ENCODE measurements at regions not wholly inside any gene's neighbourhood (a gene's known extent, or its start where the extent isn't known, plus 50 kb on each side); places are given as distances from the start of the nearest gene placed in this dataset.
"Not testable (repeated sequence)": the region's sequence is repeated elsewhere in the genome, so short reads cannot be mapped to it uniquely, and the experiment has no call there.

DNA sequence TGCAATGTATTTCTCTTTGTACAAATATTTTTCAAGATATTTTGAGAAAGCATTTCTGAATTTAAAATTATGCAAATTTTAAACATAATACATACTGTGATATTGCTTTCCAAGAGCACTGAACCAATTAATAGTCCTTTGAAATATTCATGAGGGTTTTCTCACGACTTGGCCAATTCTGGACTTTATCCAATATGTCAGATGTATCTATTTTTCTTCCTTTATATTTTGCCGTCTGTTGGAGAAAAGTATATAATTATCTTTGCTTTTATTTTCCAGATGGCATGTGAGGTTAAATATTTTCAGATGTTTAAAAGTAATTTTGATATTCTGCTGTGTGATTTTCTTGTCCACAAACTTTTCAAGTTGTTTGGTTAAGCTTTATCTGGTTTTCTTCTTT is 378.9 kb downstream of the SLCO4C1 start:
- DNase-seq: no peak

GRCh38 chr5:101915554-101915953 is 380.5 kb downstream of the SLCO4C1 start:
- no peak for DNase-seq

DNA sequence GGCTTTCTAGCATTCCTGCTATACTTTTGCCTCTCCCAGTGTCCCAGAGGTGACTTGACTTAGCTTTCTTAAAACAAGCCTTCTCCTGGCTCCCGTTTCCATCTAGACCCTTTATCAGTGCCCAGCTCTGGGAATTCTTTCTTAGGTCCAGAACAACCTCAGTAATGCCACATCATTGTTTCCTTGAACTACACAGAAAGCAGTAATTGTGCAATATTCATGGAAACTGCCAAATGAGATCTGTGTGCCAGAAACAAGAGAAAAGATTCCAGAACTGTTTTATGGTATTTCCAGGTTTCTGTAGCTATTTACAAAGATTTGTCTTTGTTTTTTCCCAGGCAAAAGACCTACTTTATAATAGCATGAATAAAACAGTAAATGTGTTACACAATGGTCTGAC is 391.3 kb downstream of the SLCO4C1 start:
- no peak for DNase-seq

DNA sequence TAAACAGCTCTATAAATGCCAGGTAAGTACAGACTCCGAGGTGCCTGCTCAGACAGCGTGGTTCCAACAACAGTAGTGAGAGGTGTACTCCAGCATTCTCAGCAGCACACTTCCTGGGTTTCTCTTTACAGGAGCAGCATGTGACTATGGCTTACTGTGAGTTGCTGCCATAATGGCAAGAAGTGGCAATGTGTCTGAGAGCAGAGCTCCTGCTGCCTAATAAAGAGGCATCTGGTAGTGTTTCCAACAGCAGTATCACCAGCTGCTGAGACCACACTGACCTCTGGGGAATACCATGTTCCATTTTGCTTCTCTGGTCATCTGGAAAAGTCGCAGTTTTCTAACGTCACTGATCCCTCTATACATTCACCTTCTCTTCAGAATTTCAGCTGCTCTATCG is 398.2 kb downstream of the SLCO4C1 start:
- DNase-seq: no peak

DNA sequence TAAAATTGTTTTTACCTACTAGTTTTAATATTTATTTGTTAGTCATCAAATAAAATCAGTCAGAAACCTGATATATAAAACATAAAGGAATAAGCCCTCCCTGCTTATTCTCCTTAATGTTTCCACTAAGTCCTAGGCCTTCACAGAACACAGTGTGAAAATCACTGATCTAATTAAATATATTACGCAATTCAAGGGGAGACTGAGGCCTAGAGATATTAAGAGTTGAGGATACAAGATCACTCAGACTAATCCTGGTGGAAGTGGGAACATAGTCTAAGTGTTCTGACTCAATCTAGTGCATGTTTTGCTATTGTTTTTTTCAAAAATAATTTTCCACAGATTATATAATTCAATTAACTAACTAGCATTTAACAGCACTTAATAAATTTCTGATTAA is 401.1 kb downstream of the SLCO4C1 start:
- no peak for DNase-seq

DNA sequence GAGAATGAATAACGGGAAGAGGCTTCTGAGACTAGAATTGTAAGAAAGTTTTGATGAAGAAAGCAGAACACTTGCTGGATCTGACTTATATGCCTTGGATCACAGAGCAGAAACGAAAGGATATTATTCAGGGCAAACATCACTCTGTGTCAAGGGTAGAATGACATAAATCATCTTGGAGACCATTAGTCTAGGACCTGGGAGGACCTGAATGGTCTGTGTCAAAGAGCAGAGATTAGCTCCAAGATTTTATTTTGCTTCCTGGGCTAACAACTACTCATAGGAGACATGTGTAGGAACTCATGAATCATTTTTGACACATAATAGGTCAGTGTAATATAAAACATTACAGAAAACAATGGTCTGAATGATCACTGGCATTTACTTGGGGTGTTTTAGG is 417.9 kb downstream of the SLCO4C1 start:
- DNase-seq: no peak

DNA sequence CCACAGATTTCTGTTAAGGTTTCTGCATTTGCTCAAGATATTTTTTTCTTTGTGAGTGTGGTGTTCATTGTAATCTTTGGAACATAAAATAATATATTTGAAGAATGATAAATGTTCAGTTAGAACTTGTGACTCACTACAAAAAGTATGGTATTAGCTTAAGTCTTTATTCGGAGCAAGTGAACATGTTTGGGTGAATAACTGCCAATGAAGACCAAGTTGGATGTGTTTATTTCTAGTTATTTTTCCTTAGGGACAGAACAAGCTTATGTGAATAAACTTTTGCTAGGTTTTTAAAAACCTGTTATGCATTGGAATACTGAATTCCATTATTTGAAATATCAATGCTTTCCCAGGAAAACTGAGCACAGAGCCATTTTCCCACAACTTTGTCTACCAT is 418.6 kb downstream of the SLCO4C1 start:
- DNase-seq: no peak

DNA sequence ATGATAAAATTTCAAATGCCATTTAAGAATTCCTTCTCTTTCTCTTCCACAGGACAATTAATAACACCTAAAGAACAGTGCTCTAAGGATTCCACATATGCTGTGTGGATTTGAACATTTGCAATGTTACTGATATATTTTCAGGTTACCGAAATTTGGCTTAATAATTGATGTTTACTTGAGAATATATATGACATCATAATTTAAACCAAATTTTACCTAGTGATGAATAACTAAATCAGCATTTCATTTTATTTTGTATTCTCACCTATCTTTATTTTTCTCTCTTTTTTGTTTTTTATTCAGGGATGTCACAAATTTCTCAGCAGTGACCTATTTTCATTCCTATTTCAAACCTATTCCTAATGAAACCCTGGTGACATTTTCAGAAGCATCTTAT is 429.6 kb downstream of the SLCO4C1 start:
- no peak for DNase-seq

GRCh38 chr5:101860563-101860962 is 435.5 kb downstream of the SLCO4C1 start:
- no peak for DNase-seq

DNA sequence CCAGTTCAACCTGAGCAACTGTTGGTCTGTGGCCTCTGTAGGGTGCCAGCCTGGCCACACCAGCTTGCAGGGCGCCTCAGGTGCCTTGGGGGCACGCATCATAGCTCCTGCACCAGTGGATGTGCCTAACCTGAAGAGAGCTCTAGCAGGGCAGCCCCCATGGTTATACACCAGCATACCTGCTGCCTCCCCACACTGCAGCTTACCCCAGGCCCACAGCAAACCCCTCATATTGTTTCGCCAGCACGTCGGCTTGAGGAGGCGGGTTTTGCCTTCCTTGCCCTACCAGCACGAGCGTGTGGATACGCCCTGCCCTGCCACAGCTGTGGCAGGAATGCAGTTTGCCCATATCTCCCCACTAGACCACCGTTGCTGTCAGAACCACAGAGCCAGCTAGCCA is 435.9 kb downstream of the SLCO4C1 start:
- no peak for DNase-seq

DNA sequence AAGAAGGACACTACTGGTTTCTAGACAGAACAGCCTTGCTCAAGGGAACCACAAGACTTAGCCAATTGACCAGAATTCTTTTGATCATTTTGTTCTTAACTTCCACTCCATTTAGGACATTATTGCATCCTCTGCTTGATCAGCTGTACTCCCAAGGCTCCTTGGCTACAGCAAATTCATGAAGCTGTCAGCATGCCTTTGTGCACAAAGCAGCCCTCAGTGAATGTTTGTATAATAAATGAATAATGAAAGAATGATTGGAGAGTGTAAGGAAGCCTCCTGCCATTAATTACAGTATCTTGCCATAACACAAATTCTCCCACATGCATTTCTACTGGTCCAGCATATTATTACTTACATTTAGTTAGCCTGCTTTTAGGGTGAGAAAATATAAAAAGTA is 449.6 kb downstream of the SLCO4C1 start:
- DNase-seq: no peak

DNA sequence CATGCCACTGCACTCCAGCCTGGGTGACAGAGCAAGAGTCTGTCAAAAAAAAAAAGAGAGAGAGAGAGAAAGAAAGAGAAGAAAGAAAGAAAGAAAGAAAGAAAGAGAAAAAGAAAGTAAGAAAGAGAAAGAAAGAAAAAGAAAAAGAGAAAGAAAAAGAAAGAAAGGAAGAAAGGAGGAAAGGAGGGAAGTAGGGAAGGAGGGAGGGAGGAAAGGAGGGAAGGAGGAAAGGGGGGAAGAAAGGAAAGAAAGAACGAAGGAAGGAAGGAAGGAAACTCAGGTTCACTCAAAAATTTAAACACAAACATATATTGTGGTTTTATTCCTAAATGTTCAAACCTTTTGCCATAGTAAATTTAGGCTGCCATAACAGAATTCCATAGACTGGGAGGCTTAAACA is 453.0 kb downstream of the SLCO4C1 start:
- DNase-seq: no peak

GRCh38 chr5:101838435-101838834 is 457.6 kb downstream of the SLCO4C1 start:
- DNase-seq: peak; percentile 0

GRCh38 chr5:101829255-101829654 is 466.8 kb downstream of the SLCO4C1 start:
- DNase-seq: no peak

DNA sequence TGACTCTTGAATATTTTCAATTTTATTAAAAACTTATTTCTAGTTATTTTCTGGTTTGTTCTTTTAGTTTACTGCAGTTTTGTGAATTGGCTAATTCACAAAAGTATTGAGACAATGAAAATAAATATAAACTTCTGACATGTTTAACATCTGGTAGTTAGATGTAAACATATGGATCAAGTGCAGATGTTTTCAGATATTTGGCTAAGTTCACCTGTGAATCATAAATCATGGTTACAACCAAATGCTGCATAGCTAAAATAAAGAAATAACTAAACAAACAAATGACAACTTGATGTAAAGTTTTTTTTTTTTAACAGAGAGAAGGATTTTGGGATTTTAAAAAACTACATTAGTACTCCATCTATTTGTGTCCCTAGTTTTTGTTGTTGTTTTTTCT is 484.6 kb downstream of the SLCO4C1 start:
- DNase-seq: no peak

GRCh38 chr5:101806410-101806809 is 489.7 kb downstream of the SLCO4C1 start:
- DNase-seq: no peak

DNA sequence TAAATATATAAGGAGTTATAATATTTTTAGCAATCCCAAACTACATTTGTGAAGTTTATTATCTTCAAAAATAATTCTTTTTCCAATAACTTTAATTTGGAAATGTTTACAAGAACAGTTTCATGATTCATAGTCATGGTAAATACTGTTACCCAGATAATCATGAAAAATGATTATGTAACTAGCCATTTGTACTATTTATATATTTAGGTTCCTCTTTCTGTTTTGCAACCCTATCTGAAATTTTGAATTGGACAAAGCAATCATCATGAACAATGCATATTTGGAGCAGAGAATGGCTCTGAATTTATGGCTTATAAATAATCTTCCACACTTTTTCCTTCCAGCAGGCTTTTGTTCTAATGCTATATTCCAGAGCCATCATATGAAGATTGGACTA is 499.7 kb downstream of the SLCO4C1 start:
- no peak for DNase-seq

GRCh38 chr5:101788797-101789196 is 507.3 kb downstream of the SLCO4C1 start:
- DNase-seq: no peak

- DNase-seq: no peak
Measured at GRCh38 chr5:101785090-101785489, 511.0 kb downstream of the SLCO4C1 start.

DNA sequence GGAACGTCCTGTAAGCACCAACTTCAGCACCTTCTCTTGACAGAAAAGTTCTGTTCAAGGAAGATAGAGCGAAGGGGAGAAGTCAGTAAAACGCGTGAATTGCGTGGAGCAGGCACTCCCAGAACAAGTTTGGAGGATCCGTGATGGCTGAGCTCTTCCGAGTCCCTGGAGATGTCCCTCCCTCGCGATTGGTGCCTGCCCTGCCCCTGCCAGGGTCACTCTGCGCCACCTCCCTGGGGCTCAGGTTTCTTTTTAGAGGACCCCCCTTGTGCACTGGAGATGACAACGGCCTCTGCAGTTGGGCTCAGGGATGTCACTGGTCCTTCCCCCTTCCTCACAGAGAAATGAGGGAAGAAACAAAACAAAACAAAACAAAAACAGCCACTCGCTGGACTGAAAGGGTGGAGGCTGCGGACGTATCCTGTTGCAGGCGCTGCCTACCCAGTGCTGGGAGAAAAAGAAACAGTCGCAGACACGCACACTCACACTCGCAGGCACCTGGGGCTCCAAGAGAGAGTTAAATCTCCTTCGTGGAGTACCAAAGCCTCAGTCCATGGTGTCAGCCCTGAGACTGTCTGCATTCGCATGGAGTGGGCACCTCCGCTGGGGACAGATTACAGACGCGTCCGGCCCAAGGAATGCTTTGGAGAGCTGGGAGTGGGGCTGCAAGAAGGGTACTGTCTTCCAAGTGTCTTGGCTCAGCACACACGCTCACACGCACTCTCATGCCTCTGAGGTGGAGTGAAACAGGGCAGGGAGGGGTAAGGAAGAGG is 512.7 kb downstream of the SLCO4C1 start:
- no peak for DNase-seq

DNA sequence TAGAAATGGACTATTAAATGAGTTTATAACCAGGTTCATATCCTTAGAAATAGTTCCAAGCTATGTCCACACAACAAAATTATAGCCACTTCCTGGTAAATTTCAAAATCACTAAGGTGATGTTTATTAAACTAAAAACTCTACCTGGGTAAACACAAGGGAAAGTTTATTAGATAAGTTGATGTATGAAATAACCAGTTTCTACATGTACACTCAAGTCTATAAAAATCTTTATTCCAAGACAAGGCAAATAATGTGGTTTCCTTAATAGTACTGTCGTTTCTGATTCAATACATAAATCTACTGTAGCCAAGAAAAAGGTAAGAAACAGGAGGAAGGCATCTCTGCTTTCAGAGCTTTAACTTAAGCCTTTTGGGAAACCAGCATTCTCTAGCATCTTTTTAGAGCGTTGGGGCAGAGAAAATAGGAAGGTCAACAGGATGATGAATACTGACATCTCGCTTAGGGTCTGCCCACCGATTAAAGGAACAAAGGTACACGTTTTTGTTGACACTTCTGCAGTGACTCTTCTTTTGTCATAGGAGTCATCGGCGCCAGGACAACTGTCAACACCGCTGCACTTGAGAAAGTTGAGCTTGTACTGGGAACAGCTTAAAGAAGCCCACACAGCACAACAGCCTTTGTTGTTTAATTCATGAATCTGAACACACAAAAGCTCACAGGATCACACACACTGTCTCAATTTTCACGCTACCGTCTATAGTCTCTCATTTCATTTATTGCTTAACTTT is 513.6 kb downstream of the SLCO4C1 start:
- DNase-seq: no peak

- DNase-seq: no peak
Measured at GRCh38 chr5:101751105-101751504, 545.0 kb downstream of the SLCO4C1 start.

GRCh38 chr5:101743000-101743399 is 553.1 kb downstream of the SLCO4C1 start:
- not testable (repeated sequence) for DNase-seq

DNA sequence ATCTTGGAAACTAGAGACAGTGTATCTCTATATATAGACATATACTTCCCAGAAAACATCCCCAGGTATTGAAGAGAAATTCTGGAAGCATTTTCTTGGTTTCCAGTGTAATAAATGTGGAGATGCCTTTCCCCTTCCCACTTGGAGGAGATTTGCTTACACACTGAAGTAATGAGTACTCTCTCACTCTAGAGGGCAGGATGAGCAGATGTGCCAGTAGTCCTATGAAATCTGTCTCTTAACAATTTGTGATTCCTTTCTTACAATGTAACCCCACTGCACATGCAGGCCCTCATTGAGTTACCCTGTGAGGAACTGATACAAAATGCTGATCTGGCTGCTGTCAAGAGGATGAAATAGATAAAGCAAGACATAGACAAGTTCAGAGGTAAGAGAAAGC is 567.2 kb downstream of the SLCO4C1 start:
- DNase-seq: no peak

GRCh38 chr5:101721543-101721942 is 574.5 kb downstream of the SLCO4C1 start:
- DNase-seq: no peak

Data from fibroblast of skin of right quadriceps (primary cell).